HG03135 (cell line): ENCODE measurements at regions not wholly inside any gene's neighbourhood (a gene's known extent, or its start where the extent isn't known, plus 50 kb on each side); places are given as distances from the start of the nearest gene placed in this dataset.

Experiments used
- ATAC-seq: cut with Tn5 transposase; IDR thresholded peaks from one replicate; pipeline ENCODE4 v1.9.1; 2021; ENCODE audit warnings: mild to moderate bottlenecking, moderate library complexity; ENCODE audit not compliant: unreplicated experiment

GRCh38 chr12:87687362-87687761 lies 341.8 kb downstream of the C12orf50 start:
- ATAC-seq, result no peak

GRCh38 chr12:87685696-87686095 lies 343.5 kb downstream of the C12orf50 start:
- ATAC-seq, result no peak

- ATAC-seq, result no peak
Measured at GRCh38 chr12:87679251-87679650, 349.9 kb downstream of the C12orf50 start.

- ATAC-seq, result no peak
Measured at GRCh38 chr12:87678453-87678852, 350.7 kb downstream of the C12orf50 start.

GRCh38 chr12:87676731-87677130 lies 352.5 kb downstream of the C12orf50 start:
- ATAC-seq, result no peak

- no peak for ATAC-seq
Measured at GRCh38 chr12:87671757-87672156, 357.4 kb downstream of the C12orf50 start.

GRCh38 chr12:87670448-87670847 lies 358.8 kb downstream of the C12orf50 start:
- ATAC-seq, result no peak

- no peak for ATAC-seq
Measured at GRCh38 chr12:87667378-87667777, 361.8 kb downstream of the C12orf50 start.

GRCh38 chr12:87661786-87662377 lies 367.3 kb downstream of the C12orf50 start:
- ATAC-seq, result peak; percentile 92

GRCh38 chr12:87660987-87661774 lies 368.0 kb downstream of the C12orf50 start:
- no peak for ATAC-seq

GRCh38 chr12:87660291-87660690 lies 368.9 kb downstream of the C12orf50 start:
- ATAC-seq, result no peak

GRCh38 chr12:87656311-87656710 lies 372.9 kb downstream of the C12orf50 start:
- no peak for ATAC-seq

- no peak for ATAC-seq
Measured at GRCh38 chr12:87651670-87652425, 377.4 kb downstream of the C12orf50 start.

- ATAC-seq, result no peak
Measured at GRCh38 chr12:87642245-87642644, 387.0 kb downstream of the C12orf50 start.

- ATAC-seq, result no peak
Measured at GRCh38 chr12:87618199-87618598, 411.0 kb downstream of the C12orf50 start.

GRCh38 chr12:87612996-87613395 lies 416.2 kb downstream of the C12orf50 start:
- no peak for ATAC-seq

GRCh38 chr12:87608321-87608720 lies 420.9 kb downstream of the C12orf50 start:
- no peak for ATAC-seq

GRCh38 chr12:87603727-87604126 lies 425.5 kb downstream of the C12orf50 start:
- no peak for ATAC-seq

- no peak for ATAC-seq
Measured at GRCh38 chr12:87599459-87599858, 429.7 kb downstream of the C12orf50 start.

GRCh38 chr12:87597114-87597513 lies 432.1 kb downstream of the C12orf50 start:
- ATAC-seq, result no peak

- ATAC-seq, result no peak
Measured at GRCh38 chr12:87596636-87597035, 432.6 kb downstream of the C12orf50 start.

- no peak for ATAC-seq
Measured at GRCh38 chr12:87596134-87596533, 433.1 kb downstream of the C12orf50 start.
